GM12874 (cell line): ENCODE measurements at regions not wholly inside any gene's neighbourhood (a gene's known extent, or its start where the extent isn't known, plus 50 kb on each side); places are given as distances from the start of the nearest gene placed in this dataset.

Experiments
- TF ChIP-seq, protein P1 (sequence below): IDR thresholded peaks from 2 replicates; pipeline ENCODE4 v1.5.1; 2011; ENCODE audit warnings: low read depth, mild to moderate bottlenecking, control low read depth, low read length, moderate library complexity; ENCODE audit not compliant: insufficient read depth

DNA sequence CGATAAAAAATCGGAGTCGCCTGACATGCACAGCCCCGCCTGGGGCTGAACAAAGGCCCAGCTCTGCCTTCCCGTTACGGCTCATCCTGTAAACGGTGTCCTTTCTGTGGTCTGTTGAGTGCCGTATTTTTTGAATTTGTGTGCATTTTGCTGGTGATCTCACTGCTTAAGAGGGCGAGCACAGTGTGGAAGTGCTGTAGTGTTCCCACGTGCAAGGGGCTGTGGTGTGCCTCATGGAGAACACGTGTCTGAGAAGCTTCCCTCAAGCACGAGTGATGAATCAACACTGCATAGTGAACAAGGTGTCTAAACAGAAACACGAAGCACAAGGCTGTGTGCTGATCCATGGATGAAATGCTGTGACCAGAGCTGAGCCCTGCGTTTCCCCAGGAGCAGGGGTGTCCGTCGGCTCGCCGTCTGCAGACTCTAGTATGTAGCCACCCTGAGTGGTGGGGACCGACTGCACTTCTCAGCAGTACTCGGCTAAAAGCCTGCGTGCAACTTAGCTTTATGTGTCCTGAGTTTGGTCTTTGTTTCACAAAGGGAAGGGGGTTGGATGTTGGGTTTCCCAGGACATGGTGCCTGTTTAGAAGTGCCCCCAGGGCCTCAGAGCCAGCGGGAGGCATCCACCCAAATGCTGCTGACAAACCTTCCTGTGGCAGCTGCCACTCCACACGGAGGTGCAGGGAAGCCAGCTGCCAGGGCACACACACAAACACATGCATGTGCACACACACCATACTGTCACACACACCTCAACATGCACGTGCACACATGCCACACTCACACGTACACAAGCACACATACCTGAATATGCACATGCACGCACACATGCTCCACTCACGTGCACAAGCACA is 77.2 kb upstream of the IRX4 start:
- TF ChIP-seq, protein P1, sequence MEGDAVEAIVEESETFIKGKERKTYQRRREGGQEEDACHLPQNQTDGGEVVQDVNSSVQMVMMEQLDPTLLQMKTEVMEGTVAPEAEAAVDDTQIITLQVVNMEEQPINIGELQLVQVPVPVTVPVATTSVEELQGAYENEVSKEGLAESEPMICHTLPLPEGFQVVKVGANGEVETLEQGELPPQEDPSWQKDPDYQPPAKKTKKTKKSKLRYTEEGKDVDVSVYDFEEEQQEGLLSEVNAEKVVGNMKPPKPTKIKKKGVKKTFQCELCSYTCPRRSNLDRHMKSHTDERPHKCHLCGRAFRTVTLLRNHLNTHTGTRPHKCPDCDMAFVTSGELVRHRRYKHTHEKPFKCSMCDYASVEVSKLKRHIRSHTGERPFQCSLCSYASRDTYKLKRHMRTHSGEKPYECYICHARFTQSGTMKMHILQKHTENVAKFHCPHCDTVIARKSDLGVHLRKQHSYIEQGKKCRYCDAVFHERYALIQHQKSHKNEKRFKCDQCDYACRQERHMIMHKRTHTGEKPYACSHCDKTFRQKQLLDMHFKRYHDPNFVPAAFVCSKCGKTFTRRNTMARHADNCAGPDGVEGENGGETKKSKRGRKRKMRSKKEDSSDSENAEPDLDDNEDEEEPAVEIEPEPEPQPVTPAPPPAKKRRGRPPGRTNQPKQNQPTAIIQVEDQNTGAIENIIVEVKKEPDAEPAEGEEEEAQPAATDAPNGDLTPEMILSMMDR, result no peak

DNA sequence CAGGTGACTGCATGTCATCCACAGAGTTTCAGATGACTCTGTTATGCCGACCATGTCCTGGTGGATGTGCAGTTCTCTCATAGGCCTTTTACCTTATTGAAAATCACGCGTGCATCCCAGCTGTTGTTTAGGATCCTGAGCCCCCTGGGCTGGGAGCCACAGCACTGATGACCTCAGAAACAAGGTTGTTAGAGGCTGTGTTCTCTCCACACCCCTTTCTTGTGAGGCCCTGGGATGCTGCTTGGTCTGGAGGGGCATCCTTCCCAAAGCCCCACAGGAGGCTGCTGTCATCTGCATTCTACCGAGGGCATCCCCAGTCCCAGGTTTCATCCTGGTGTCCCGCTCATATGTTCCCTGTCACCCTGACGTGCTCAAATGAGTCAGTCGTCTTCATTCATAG is 76.5 kb upstream of the IRX4 start:
- TF ChIP-seq, protein P1, result no peak

DNA sequence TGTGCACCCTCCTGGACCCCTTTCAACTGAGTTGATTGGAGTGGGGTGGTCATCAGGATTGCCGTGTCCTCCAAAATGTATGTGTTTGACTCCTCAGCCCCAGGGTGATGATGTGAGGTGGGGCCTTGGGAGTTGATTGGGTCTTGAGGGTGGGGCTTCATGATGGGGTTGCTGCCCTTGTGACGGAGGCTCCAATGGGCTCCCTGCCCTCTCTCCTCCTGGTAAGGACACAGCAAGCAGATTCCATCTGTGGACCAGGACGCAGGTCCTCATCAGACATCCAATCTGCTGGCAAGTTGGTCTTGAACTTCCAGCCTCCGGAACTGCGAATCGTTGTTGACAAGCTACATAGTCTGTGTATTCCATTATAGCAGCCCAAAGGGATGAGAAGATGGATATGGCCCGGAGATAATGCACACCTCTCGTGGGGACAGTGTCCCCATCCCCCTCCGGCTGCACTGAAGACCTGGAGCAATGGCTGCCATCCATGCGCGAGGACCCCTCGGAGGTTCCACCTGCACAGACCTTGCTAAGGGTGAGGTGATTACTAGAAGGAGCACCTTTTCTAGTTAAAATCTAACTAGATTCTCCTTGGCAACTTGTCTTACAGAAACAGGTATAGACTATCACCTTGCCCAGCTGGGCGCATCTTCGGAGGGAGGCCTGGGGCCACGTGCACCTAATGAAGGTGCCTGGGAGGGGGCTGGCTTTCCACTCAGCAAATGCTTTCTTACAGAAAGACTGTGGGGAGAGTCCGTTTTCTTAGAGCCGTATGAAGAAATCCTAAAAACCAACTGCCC is 75.7 kb upstream of the IRX4 start:
- TF ChIP-seq, protein P1, result no peak

- TF ChIP-seq, protein P1, result no peak
These were observed 72.9 kb upstream of the IRX4 start for GRCh38 chr5:1955586-1955985.

- TF ChIP-seq, protein P1, result no peak
These were observed 69.8 kb upstream of the IRX4 start for GRCh38 chr5:1952444-1953099.

DNA sequence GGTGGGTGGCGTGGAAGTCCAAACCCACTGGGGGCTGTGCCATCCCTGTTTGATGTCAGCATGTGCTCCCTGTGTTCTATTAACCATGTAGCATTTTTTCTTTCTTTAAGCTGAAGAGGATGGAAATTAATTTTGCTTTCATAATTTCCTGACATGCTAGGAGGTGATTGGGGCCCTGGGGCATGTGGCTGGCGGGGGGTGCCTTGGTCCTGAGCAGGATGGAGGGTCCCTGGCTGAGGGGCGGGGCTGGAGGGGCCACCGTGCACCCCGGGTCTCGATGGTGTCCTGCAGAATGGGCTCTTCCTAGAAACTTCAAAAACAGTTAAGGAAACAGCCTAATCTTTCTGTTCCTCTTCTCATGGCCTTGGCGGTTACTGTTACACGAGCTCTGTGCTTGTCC is 69.3 kb upstream of the IRX4 start:
- TF ChIP-seq, protein P1, result no peak
